ENCODE measurements at regions not wholly inside any gene's neighbourhood (a gene's known extent, or its start where the extent isn't known, plus 50 kb on each side); places are given as distances from the start of the nearest gene placed in this dataset.

GRCh38 chr13:58134525-58134924, 503.0 kb downstream of the PCDH17 start:
- intact Hi-C loops (cut with micrococcal nuclease): no loop called here
- Mint-ChIP-seq H3K27me3 (ENCODE audit: low read depth in 2 of 2) (no peaks in the 10 kb centered on the region), H3K4me1 (no peaks in the 10 kb centered on the region), H3K36me3 (peaks cover 25% of the 10 kb centered on the region), H3K9me3 (peaks cover 23 to 31% of the 10 kb centered on the region in 2 donors), H3K27ac (no peak overlapping the region), H3K4me3 (no peak overlapping the region)
- Histone ChIP-seq H3K9me3 (ENCODE audit: control insufficient read depth, insufficient read depth, low read length) (peaks cover 15% of the 10 kb centered on the region), H3K4me1 (ENCODE audit: control insufficient read depth, insufficient read depth, low read length) (no peaks in the 10 kb centered on the region), H3K27me3 (ENCODE audit: control insufficient read depth, insufficient read depth, low read length) (no peaks in the 10 kb centered on the region), H3K36me3 (ENCODE audit: control insufficient read depth, insufficient read depth, low read length) (no peaks in the 10 kb centered on the region), H3K4me3 (ENCODE audit: low read length) (no peak overlapping the region), H3K27ac (ENCODE audit: low read length) (no peak overlapping the region)
- 94% methylated on average over 5 of the region's 5 CpGs for WGBS (ENCODE audit: insufficient coverage)
- no peak for TF ChIP-seq CTCF (IDR thresholded peaks at IDR 0.05)
- ATAC-seq: no peak
- DNase-seq: no peak

GRCh38 chr13:58142952-58143351, 511.4 kb downstream of the PCDH17 start:
- DNase-seq: no peak
- no peaks in the 10 kb centered on the region for H3K36me3 ChIP-seq (ENCODE audit: control insufficient read depth, insufficient read depth, low read length)
- H3K4me3 Mint-ChIP-seq: no peak overlapping the region
- H3K9me3 Mint-ChIP-seq: peaks cover 4 to 23% of the 10 kb centered on the region in 2 donors
- H3K27me3 Mint-ChIP-seq (ENCODE audit: low read depth in 2 of 2): no peaks in the 10 kb centered on the region
- H3K27ac Mint-ChIP-seq: no peak overlapping the region
- no peak overlapping the region for H3K27ac ChIP-seq (ENCODE audit: low read length)
- no peak for ATAC-seq
- no peak for TF ChIP-seq CTCF (IDR thresholded peaks at IDR 0.05)
- no peaks in the 10 kb centered on the region for H3K27me3 ChIP-seq (ENCODE audit: control insufficient read depth, insufficient read depth, low read length)
- H3K4me3 ChIP-seq (ENCODE audit: low read length): no peak overlapping the region
- H3K36me3 Mint-ChIP-seq: peaks cover 9% of the 10 kb centered on the region
- H3K9me3 ChIP-seq (ENCODE audit: control insufficient read depth, insufficient read depth, low read length): peaks cover 8% of the 10 kb centered on the region
- WGBS (ENCODE audit: insufficient coverage): no CpG with 5 or more reads among the region's 1 CpG
- H3K4me1 ChIP-seq (ENCODE audit: control insufficient read depth, insufficient read depth, low read length): no peaks in the 10 kb centered on the region
- intact Hi-C loops (cut with micrococcal nuclease): no loop called here
- no peaks in the 10 kb centered on the region for H3K4me1 Mint-ChIP-seq

- Mint-ChIP-seq H3K4me3 (no peak overlapping the region), H3K4me1 (no peaks in the 10 kb centered on the region), H3K27me3 (ENCODE audit: low read depth in 2 of 2) (no peaks in the 10 kb centered on the region), H3K9me3 (peaks cover 7 to 19% of the 10 kb centered on the region in 2 donors), H3K36me3 (peaks cover 9% of the 10 kb centered on the region), H3K27ac (no peak overlapping the region)
- WGBS (ENCODE audit: insufficient coverage): 85% methylated on average over 12 of the region's 12 CpGs
- Histone ChIP-seq H3K27ac (ENCODE audit: low read length) (no peak overlapping the region), H3K4me1 (ENCODE audit: control insufficient read depth, insufficient read depth, low read length) (no peaks in the 10 kb centered on the region), H3K36me3 (ENCODE audit: control insufficient read depth, insufficient read depth, low read length) (no peaks in the 10 kb centered on the region), H3K4me3 (ENCODE audit: low read length) (no peak overlapping the region), H3K9me3 (ENCODE audit: control insufficient read depth, insufficient read depth, low read length) (peaks cover 8% of the 10 kb centered on the region), H3K27me3 (ENCODE audit: control insufficient read depth, insufficient read depth, low read length) (no peaks in the 10 kb centered on the region)
- no peak for DNase-seq
- no peak for TF ChIP-seq CTCF (IDR thresholded peaks at IDR 0.05)
- intact Hi-C loops (cut with micrococcal nuclease): no loop called here
- no peak for ATAC-seq
Observed at GRCh38 chr13:58144616-58145015, 513.1 kb downstream of the PCDH17 start.

GRCh38 chr13:58151452-58151851, 519.9 kb downstream of the PCDH17 start:
- Histone ChIP-seq H3K9me3 (ENCODE audit: control insufficient read depth, insufficient read depth, low read length) (no peaks in the 10 kb centered on the region), H3K36me3 (ENCODE audit: control insufficient read depth, insufficient read depth, low read length) (no peaks in the 10 kb centered on the region), H3K4me1 (ENCODE audit: control insufficient read depth, insufficient read depth, low read length) (no peaks in the 10 kb centered on the region), H3K4me3 (ENCODE audit: low read length) (no peak overlapping the region), H3K27ac (ENCODE audit: low read length) (no peak overlapping the region), H3K27me3 (ENCODE audit: control insufficient read depth, insufficient read depth, low read length) (no peaks in the 10 kb centered on the region)
- DNase-seq (no peak), ATAC-seq (no peak)
- Mint-ChIP-seq H3K4me1 (no peaks in the 10 kb centered on the region), H3K36me3 (no peaks in the 10 kb centered on the region), H3K4me3 (no peak overlapping the region), H3K9me3 (peaks cover 5% of the 10 kb centered on the region in 2 donors), H3K27ac (no peak overlapping the region), H3K27me3 (ENCODE audit: low read depth in 2 of 2) (no peaks in the 10 kb centered on the region)
- WGBS (ENCODE audit: insufficient coverage): 67% methylated on average over 2 of the region's 2 CpGs
- intact Hi-C loops (cut with micrococcal nuclease): no loop called here
- TF ChIP-seq CTCF (IDR thresholded peaks at IDR 0.05): no peak
